ENCODE measurements at regions not wholly inside any gene's neighbourhood (a gene's known extent, or its start where the extent isn't known, plus 50 kb on each side); places are given as distances from the start of the nearest gene placed in this dataset.

- Histone ChIP-seq H3K79me2 (ENCODE audit: insufficient read depth, low read length) (no peaks in the 10 kb centered on the region), H4K20me1 (ENCODE audit: insufficient read depth, low read length) (no peaks in the 10 kb centered on the region), H3K4me2 (ENCODE audit: insufficient read depth, low read length) (no peak overlapping the region), H3K36me3 (ENCODE audit: insufficient read depth, low read length) (no peaks in the 10 kb centered on the region), H3K27ac (ENCODE audit: low read length) (no peak overlapping the region), H3K9ac (ENCODE audit: low read depth, low read length) (no peak overlapping the region), H2AFZ (ENCODE audit: low read depth, low read length) (no peak overlapping the region), H3K4me3 (ENCODE audit: low read depth in 1 of 2, low read length in 2 of 2) (no peak overlapping the region), H3K4me1 (ENCODE audit: insufficient read depth, low read length) (no peaks in the 10 kb centered on the region), H3K9me3 (ENCODE audit: insufficient read depth, low read length, severe bottlenecking) (no peaks in the 10 kb centered on the region), H3K27me3 (ENCODE audit: insufficient read depth, low read length, poor library complexity) (no peaks in the 10 kb centered on the region)
- ATAC-seq (ENCODE audit: insufficient read depth, low read depth) (no peak), DNase-seq (no peak)
- TF ChIP-seq CTCF (IDR thresholded peaks at IDR 0.05; ENCODE audit: borderline replicate concordance, extremely low read depth, low read length, poor library complexity, severe bottlenecking) (no peak), EZH2 (IDR thresholded peaks at IDR 0.05; ENCODE audit: borderline replicate concordance, low read depth, low read length, severe bottlenecking) (no peak)
Observed at GRCh38 chr3:23648996-23649395, 156.8 kb upstream of the UBE2E1 start.

DNA sequence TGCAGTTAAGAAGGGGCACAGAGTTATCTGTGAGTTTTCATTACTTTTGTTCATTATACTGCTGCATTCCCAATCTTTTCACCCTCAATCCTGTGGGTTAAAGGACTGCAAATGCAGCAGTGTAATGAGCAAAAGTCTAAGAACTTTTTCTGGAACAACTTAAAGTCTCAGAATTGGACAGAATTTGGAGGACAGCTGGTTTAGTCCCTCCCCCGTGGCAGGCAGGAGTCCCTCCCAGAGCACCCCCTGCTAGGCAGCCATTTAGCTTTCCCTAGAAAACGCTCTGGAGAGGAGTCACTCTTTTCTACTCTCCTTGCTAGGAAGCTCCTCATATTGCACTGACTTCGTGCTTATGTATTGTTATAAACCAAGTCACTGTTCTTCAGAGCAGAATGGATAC, 156.3 kb upstream of the UBE2E1 start:
- Histone ChIP-seq H2AFZ (ENCODE audit: low read depth, low read length) (no peak overlapping the region), H3K27me3 (ENCODE audit: insufficient read depth, low read length, poor library complexity) (no peaks in the 10 kb centered on the region), H3K36me3 (ENCODE audit: insufficient read depth, low read length) (no peaks in the 10 kb centered on the region), H3K4me1 (ENCODE audit: insufficient read depth, low read length) (no peaks in the 10 kb centered on the region), H3K79me2 (ENCODE audit: insufficient read depth, low read length) (no peaks in the 10 kb centered on the region), H3K9me3 (ENCODE audit: insufficient read depth, low read length, severe bottlenecking) (no peaks in the 10 kb centered on the region), H4K20me1 (ENCODE audit: insufficient read depth, low read length) (no peaks in the 10 kb centered on the region), H3K27ac (ENCODE audit: low read length) (no peak overlapping the region), H3K4me3 (ENCODE audit: low read depth in 1 of 2, low read length in 2 of 2) (no peak overlapping the region), H3K9ac (ENCODE audit: low read depth, low read length) (no peak overlapping the region), H3K4me2 (ENCODE audit: insufficient read depth, low read length) (no peak overlapping the region)
- DNase-seq (no peak), ATAC-seq (ENCODE audit: insufficient read depth, low read depth) (no peak)
- TF ChIP-seq CTCF (IDR thresholded peaks at IDR 0.05; ENCODE audit: borderline replicate concordance, extremely low read depth, low read length, poor library complexity, severe bottlenecking) (no peak), EZH2 (IDR thresholded peaks at IDR 0.05; ENCODE audit: borderline replicate concordance, low read depth, low read length, severe bottlenecking) (no peak)

DNA sequence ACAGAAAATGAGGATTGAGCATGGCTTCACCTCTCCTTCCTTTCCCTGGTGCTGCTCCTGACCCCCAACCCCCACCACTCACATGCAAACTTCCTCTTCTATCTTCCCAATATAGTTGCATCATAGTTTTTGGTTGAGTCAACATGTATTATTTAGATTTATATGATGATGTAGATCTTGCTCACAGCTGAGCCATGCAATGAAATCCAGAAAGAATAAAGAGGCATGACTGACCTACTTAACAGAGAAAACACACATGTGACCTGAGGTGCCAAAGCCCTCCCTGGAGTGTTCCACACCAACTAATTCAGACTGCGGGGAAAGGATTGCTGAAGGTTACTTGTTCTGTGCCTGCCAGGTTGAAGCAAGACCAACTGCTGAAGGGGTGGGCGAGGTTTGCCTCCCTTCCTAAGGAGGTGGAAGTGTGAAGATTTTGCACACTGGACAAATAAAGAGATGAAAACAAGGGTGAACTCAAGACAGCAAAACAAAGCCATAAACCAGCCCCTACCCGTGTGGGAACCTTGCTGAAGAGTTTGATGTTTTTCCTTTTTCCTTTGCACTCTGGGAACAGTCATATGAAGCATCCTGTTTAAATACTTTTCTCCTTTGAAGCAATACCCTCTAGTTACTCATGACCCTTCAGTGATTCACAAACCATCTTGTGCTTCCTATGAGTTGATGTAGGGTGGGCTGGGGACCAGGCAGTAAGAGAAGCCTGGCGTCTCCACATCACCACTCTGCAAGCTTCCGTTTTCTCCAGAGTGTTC, 155.2 kb upstream of the UBE2E1 start:
- TF ChIP-seq CTCF (IDR thresholded peaks at IDR 0.05; ENCODE audit: borderline replicate concordance, extremely low read depth, low read length, poor library complexity, severe bottlenecking) (no peak), EZH2 (IDR thresholded peaks at IDR 0.05; ENCODE audit: borderline replicate concordance, low read depth, low read length, severe bottlenecking) (no peak)
- Histone ChIP-seq H3K36me3 (ENCODE audit: insufficient read depth, low read length) (no peaks in the 10 kb centered on the region), H3K4me1 (ENCODE audit: insufficient read depth, low read length) (peaks cover 5% of the 10 kb centered on the region; the same call in 1 of the 2 replicates), H3K9ac (ENCODE audit: low read depth, low read length) (no peak overlapping the region), H4K20me1 (ENCODE audit: insufficient read depth, low read length) (no peaks in the 10 kb centered on the region), H3K27ac (ENCODE audit: low read length) (no peak overlapping the region), H3K4me3 (ENCODE audit: low read depth in 1 of 2, low read length in 2 of 2) (no peak overlapping the region), H3K4me2 (ENCODE audit: insufficient read depth, low read length) (no peak overlapping the region), H2AFZ (ENCODE audit: low read depth, low read length) (no peak overlapping the region), H3K9me3 (ENCODE audit: insufficient read depth, low read length, severe bottlenecking) (no peaks in the 10 kb centered on the region), H3K79me2 (ENCODE audit: insufficient read depth, low read length) (no peaks in the 10 kb centered on the region), H3K27me3 (ENCODE audit: insufficient read depth, low read length, poor library complexity) (no peaks in the 10 kb centered on the region)
- DNase-seq, result no peak
- no peak for ATAC-seq (ENCODE audit: insufficient read depth, low read depth)
